ENCODE measurements at regions not wholly inside any gene's neighbourhood (a gene's known extent, or its start where the extent isn't known, plus 50 kb on each side); places are given as distances from the start of the nearest gene placed in this dataset.

DNA sequence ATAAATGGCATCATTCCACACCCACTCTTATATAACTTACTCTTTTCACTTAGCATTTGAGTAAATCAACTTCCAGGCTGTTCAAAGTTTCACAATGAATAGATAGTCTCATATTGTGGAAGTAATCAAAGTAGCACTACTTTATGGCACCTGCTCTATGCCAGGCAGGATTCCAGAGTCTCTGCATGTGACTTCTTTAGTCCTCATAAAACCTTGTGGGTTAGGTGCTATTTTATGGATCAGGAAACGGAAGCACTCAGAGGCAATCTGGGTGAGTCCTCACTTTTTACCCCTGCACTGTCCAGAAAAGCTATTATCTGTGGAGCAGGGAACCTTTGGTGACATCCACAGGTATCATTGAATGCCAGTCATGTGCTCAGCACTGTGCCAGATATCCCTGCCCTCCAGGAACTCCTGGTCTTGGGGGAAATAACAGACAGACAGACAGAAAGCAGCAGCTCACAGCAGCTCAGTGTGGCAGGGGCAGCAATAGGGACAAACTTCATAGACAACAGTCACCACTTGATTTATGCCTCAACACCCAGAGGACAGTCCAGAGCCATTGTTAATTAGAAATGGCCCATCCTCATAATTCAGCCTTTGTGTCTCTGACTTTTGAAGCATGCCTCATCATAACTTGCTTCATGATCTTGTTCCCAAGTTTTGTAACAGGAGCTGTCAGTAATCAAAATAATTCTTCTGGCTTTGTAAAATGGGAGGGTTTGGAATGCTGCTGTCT is 160.6 kb downstream of the SEC23IP start:
- TF ChIP-seq, protein P1, sequence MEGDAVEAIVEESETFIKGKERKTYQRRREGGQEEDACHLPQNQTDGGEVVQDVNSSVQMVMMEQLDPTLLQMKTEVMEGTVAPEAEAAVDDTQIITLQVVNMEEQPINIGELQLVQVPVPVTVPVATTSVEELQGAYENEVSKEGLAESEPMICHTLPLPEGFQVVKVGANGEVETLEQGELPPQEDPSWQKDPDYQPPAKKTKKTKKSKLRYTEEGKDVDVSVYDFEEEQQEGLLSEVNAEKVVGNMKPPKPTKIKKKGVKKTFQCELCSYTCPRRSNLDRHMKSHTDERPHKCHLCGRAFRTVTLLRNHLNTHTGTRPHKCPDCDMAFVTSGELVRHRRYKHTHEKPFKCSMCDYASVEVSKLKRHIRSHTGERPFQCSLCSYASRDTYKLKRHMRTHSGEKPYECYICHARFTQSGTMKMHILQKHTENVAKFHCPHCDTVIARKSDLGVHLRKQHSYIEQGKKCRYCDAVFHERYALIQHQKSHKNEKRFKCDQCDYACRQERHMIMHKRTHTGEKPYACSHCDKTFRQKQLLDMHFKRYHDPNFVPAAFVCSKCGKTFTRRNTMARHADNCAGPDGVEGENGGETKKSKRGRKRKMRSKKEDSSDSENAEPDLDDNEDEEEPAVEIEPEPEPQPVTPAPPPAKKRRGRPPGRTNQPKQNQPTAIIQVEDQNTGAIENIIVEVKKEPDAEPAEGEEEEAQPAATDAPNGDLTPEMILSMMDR (conservative IDR thresholded peaks at IDR 0.05; ENCODE audit: low read length), result no peak
- TF ChIP-seq EZH2phosphoT487 (IDR thresholded peaks at IDR 0.05; ENCODE audit: borderline replicate concordance, low read depth, low read length), result no peak
